ENCODE measurements at regions not wholly inside any gene's neighbourhood (a gene's known extent, or its start where the extent isn't known, plus 50 kb on each side); places are given as distances from the start of the nearest gene placed in this dataset.

DNA sequence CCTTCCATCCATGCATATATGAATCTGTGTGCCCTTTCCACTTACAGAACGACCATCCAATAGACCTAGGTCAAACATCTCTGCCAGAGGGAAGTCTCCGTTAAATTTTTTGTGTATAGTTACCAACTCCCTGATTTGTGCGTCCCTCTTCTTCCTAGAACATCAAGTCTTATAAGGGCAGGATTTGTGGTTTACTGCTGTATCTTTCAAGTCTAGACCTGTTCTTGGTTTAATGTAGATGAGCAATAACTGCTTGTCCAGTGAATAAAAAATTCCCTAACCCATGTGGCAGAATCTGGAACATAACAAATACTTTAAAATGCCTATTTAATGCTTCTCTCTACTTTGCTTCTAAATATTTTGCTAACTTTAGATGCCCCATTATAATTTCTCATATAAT, 988.8 kb downstream of the RAPGEF2 start:
- H3K4me1 ChIP-seq: no peaks in the 10 kb centered on the region

DNA sequence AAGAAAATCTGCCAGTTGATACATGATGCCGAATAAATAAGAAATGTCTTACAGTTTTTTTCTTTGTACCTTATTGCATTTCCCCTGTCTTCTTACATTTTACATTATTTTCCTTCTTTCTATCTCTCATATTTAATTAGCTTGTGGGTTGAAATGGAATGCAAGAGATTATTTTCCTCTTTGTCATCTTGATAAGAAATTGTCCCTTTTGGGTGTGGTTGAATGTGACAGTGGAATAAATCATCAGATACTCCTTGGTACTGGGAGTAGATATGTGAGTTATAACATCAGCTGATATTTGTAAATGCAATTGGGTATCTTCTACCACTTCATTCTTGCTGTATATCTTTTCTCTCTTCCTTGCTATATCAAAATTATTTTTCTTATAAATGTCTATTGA, 997.4 kb downstream of the RAPGEF2 start:
- H3K9me3 ChIP-seq: no peaks in the 10 kb centered on the region
- DNase-seq: no peak
- H3K4me3 Mint-ChIP-seq (ENCODE audit: unreplicated experiment): no peak overlapping the region
- TF ChIP-seq, protein P1, sequence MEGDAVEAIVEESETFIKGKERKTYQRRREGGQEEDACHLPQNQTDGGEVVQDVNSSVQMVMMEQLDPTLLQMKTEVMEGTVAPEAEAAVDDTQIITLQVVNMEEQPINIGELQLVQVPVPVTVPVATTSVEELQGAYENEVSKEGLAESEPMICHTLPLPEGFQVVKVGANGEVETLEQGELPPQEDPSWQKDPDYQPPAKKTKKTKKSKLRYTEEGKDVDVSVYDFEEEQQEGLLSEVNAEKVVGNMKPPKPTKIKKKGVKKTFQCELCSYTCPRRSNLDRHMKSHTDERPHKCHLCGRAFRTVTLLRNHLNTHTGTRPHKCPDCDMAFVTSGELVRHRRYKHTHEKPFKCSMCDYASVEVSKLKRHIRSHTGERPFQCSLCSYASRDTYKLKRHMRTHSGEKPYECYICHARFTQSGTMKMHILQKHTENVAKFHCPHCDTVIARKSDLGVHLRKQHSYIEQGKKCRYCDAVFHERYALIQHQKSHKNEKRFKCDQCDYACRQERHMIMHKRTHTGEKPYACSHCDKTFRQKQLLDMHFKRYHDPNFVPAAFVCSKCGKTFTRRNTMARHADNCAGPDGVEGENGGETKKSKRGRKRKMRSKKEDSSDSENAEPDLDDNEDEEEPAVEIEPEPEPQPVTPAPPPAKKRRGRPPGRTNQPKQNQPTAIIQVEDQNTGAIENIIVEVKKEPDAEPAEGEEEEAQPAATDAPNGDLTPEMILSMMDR (IDR thresholded peaks at IDR 0.05; ENCODE audit: insufficient read depth in 1 of 2, low read depth in 1 of 2, low read length in 1 of 2, severe bottlenecking in 1 of 2, unreplicated experiment in 1 of 2): no peak
- H3K27ac Mint-ChIP-seq (ENCODE audit: unreplicated experiment): no peak overlapping the region
- ChIA-PET CTCF (no interaction called here), POLR2A (no interaction called here)
- H3K27me3 Mint-ChIP-seq (ENCODE audit: insufficient read depth, unreplicated experiment): peaks cover 2% of the 10 kb centered on the region
- H3K4me1 Mint-ChIP-seq (ENCODE audit: low read depth, unreplicated experiment): peaks cover 3% of the 10 kb centered on the region
- H3K36me3 ChIP-seq (ENCODE audit: control insufficient read depth, insufficient read depth, low read length): no peaks in the 10 kb centered on the region
- H3K9me3 Mint-ChIP-seq (ENCODE audit: unreplicated experiment): no peaks in the 10 kb centered on the region
- H3K4me3 ChIP-seq (ENCODE audit: low read depth, low read length): no peak overlapping the region
- intact Hi-C loops (cut with micrococcal nuclease; ENCODE audit: unreplicated experiment): no loop called here
- H3K27me3 ChIP-seq (replicated peaks; ENCODE audit: control insufficient read depth, insufficient read depth, low read length): no peaks in the 10 kb centered on the region
- BruUV-seq (replicated peaks): no TSS peak
- no peaks in the 10 kb centered on the region for H3K4me1 ChIP-seq
- H3K36me3 Mint-ChIP-seq (ENCODE audit: insufficient read depth, unreplicated experiment): no peaks in the 10 kb centered on the region

More for the DNA sequence above, 988.8 kb downstream of the RAPGEF2 start:
- H3K36me3 ChIP-seq (ENCODE audit: control insufficient read depth, insufficient read depth, low read length): no peaks in the 10 kb centered on the region
- no peaks in the 10 kb centered on the region for H3K27me3 ChIP-seq (replicated peaks; ENCODE audit: control insufficient read depth, insufficient read depth, low read length)
- H3K27me3 Mint-ChIP-seq (ENCODE audit: insufficient read depth, unreplicated experiment): no peaks in the 10 kb centered on the region
- no peaks in the 10 kb centered on the region for H3K9me3 ChIP-seq
- H3K36me3 Mint-ChIP-seq (ENCODE audit: insufficient read depth, unreplicated experiment): no peaks in the 10 kb centered on the region
- TF ChIP-seq, protein P1 (IDR thresholded peaks at IDR 0.05; ENCODE audit: insufficient read depth in 1 of 2, low read depth in 1 of 2, low read length in 1 of 2, severe bottlenecking in 1 of 2, unreplicated experiment in 1 of 2): no peak
- no peak overlapping the region for H3K4me3 Mint-ChIP-seq (ENCODE audit: unreplicated experiment)
- H3K9me3 Mint-ChIP-seq (ENCODE audit: unreplicated experiment): peaks cover 10% of the 10 kb centered on the region
- no peak overlapping the region for H3K27ac Mint-ChIP-seq (ENCODE audit: unreplicated experiment)
- POLR2A ChIA-PET: no interaction called here
- no peak for DNase-seq
- no peak overlapping the region for H3K4me3 ChIP-seq (ENCODE audit: low read depth, low read length)
- BruUV-seq (replicated peaks): no TSS peak
- H3K4me1 Mint-ChIP-seq (ENCODE audit: low read depth, unreplicated experiment): no peaks in the 10 kb centered on the region
- intact Hi-C loops (cut with micrococcal nuclease; ENCODE audit: unreplicated experiment): no loop called here
- CTCF ChIA-PET: no interaction called here

DNA sequence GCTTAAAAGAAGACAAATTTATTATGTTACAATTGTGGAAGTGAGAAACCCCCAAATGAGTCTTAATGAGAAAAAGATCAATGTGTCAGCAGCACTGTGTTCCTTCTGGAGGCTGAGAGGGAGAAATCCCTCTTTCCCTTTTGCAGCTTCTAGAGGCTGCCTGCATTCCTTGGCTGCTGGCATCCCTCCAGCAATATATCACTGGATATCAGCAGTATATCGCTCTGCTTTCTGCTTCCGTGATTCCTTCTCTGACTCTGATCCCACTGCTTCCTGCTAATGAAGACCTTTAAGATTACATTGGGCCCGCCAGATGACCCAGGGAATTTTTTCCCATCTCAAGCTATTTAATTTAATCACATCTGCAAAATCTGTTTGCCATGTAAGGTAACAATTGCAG, 1008.0 kb downstream of the RAPGEF2 start:
- intact Hi-C loops (cut with micrococcal nuclease; ENCODE audit: unreplicated experiment): no loop called here
- Mint-ChIP-seq H3K36me3 (ENCODE audit: insufficient read depth, unreplicated experiment) (no peaks in the 10 kb centered on the region), H3K27me3 (ENCODE audit: insufficient read depth, unreplicated experiment) (no peaks in the 10 kb centered on the region), H3K4me1 (ENCODE audit: low read depth, unreplicated experiment) (no peaks in the 10 kb centered on the region), H3K4me3 (ENCODE audit: unreplicated experiment) (no peak overlapping the region), H3K9me3 (ENCODE audit: unreplicated experiment) (peaks cover 23% of the 10 kb centered on the region), H3K27ac (ENCODE audit: unreplicated experiment) (no peak overlapping the region)
- Histone ChIP-seq H3K9me3 (no peaks in the 10 kb centered on the region; the same call in 1 of the 2 replicates), H3K4me3 (ENCODE audit: low read depth, low read length) (no peak overlapping the region), H3K27me3 (replicated peaks; ENCODE audit: control insufficient read depth, insufficient read depth, low read length) (no peaks in the 10 kb centered on the region), H3K4me1 (no peaks in the 10 kb centered on the region), H3K36me3 (ENCODE audit: control insufficient read depth, insufficient read depth, low read length) (no peaks in the 10 kb centered on the region)
- TF ChIP-seq, protein P1 (IDR thresholded peaks at IDR 0.05; ENCODE audit: insufficient read depth in 1 of 2, low read depth in 1 of 2, low read length in 1 of 2, severe bottlenecking in 1 of 2, unreplicated experiment in 1 of 2): no peak
- no TSS peak for BruUV-seq (replicated peaks)
- DNase-seq: no peak
- ChIA-PET CTCF (no interaction called here), POLR2A (no interaction called here)

Data from Caco-2 (cell line).